ENCODE measurements at regions not wholly inside any gene's neighbourhood (a gene's known extent, or its start where the extent isn't known, plus 50 kb on each side); places are given as distances from the start of the nearest gene placed in this dataset.

DNA sequence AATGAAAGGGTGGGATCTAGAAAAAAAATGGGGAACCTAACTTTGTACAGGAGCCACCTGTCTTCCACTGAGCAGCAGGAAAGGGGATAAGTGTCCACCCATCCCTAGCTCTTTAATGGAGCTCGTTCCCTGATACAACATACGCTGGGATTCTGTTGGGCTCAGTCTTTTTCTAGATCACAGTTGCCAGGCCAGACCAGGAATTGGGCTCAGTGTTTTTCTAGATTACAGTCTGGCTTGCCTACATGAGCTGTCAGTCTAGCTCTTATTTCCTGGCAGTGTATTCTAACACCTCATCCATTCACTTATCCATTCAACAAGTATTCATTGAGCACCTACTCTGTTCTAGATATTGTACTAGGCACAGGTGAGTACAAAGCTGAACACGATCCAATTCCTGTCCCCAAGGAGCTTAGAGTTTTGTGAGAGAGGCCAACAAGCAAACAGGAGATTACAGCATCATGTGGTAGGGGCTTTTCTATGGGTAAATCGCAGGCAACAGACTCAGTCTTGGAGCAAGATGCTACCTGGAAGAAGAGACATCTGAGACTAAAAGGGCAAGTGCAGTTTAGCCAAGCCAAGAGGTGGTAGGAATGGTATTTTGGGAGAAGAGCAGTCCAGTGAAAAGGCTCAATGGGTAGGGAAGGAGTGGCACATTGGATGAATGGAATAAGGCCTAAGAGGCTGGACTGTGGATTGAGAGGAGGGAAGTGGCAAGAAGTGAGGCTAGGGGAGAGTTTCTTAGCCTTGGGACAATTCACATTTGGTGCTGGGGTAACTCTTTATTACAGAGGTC, 138.0 kb upstream of the HS3ST2 start:
- Histone ChIP-seq H3K9me3 (replicated peaks; ENCODE audit: control insufficient read depth, insufficient read depth, low read depth, low read length) (no peaks in the 10 kb centered on the region), H3K4me1 (replicated peaks in 1 of 2; ENCODE audit: control insufficient read depth in 2 of 2, insufficient read depth in 2 of 2, low read length in 2 of 2) (no peaks in the 10 kb centered on the region), H3K79me2 (ENCODE audit: control insufficient read depth, insufficient read depth, low read length) (no peaks in the 10 kb centered on the region), H3K36me3 (ENCODE audit: control insufficient read depth, insufficient read depth, low read length) (no peaks in the 10 kb centered on the region), H3K4me2 (ENCODE audit: insufficient read depth, low read length) (no peak overlapping the region), H3K9me1 (ENCODE audit: control insufficient read depth, insufficient read depth, low read length) (no peaks in the 10 kb centered on the region), H3K27ac (ENCODE audit: extremely low read depth, low read depth, low read length) (no peak overlapping the region), H3K9ac (ENCODE audit: insufficient read depth in 1 of 2, low read depth in 2 of 2, low read length in 2 of 2) (no peak overlapping the region), H2AFZ (ENCODE audit: low read depth, low read length) (no peak overlapping the region), H4K20me1 (replicated peaks; ENCODE audit: control insufficient read depth, insufficient read depth, low read length) (no peaks in the 10 kb centered on the region), H3K27me3 (ENCODE audit: control insufficient read depth in 2 of 2, insufficient read depth in 2 of 2, low read length in 2 of 2) (peaks cover 0 to 10% of the 10 kb centered on the region in 2 experiments; a peak in 2 of 5 replicates), H3K4me3 (no peak overlapping the region)
- BruUV-seq (replicated peaks), result no TSS peak
- no peak for ATAC-seq
- ChIA-PET CTCF (ENCODE audit: low intra/inter-chr PET ratio) (no interaction called here), POLR2A (interaction anchor here (1.0 to 1.1 kb wide), 2 partner anchors 8 to 10 kb away, joined by 3 to 4 read pairs; no protein-coding TSS in a partner anchor)
- TF ChIP-seq SIN3A (IDR thresholded peaks at IDR 0.05; ENCODE audit: borderline replicate concordance in 2 of 2, control insufficient read depth in 1 of 2, low read depth in 2 of 2, low read length in 2 of 2), result no peak
- TF ChIP-seq TCFL5 (CRISPR knock-in tag; conservative IDR thresholded peaks at IDR 0.05), result no peak
- TF ChIP-seq RCOR1 (IDR thresholded peaks at IDR 0.05; ENCODE audit: borderline replicate concordance in 1 of 2, low read depth in 2 of 2, low read length in 2 of 2), result no peak
- TF ChIP-seq, protein P1, sequence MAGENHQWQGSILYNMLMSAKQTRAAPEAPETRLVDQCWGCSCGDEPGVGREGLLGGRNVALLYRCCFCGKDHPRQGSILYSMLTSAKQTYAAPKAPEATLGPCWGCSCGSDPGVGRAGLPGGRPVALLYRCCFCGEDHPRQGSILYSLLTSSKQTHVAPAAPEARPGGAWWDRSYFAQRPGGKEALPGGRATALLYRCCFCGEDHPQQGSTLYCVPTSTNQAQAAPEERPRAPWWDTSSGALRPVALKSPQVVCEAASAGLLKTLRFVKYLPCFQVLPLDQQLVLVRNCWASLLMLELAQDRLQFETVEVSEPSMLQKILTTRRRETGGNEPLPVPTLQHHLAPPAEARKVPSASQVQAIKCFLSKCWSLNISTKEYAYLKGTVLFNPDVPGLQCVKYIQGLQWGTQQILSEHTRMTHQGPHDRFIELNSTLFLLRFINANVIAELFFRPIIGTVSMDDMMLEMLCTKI (IDR thresholded peaks at IDR 0.05; ENCODE audit: partially characterized antibody), result no peak
- TF ChIP-seq SP2 (IDR thresholded peaks at IDR 0.05; ENCODE audit: extremely low read depth, low read depth, low read length, poor library complexity, severe bottlenecking), result no peak
- no peak for DNase-seq (ENCODE audit: extremely low read depth in 1 of 4, low spot score in 3 of 4)
- intact Hi-C loops (cut with micrococcal nuclease) (no loop called here), in situ Hi-C loops (cut with MboI) (no loop called here)
- FAIRE-seq, result no peak
- under 1% methylated on average over 4 of the region's 4 CpGs for WGBS (ENCODE audit: insufficient coverage, low coverage, missing lambda C conversion rate)

Measured in K562 (cell line).